HG02885 (cell line): ENCODE measurements at regions not wholly inside any gene's neighbourhood (a gene's known extent, or its start where the extent isn't known, plus 50 kb on each side); places are given as distances from the start of the nearest gene placed in this dataset.
"Not testable (repeated sequence)": the region's sequence is repeated elsewhere in the genome, so short reads cannot be mapped to it uniquely, and the experiment has no call there.

ENCODE experiments used
- ATAC-seq: cut with Tn5 transposase; IDR thresholded peaks from one replicate; pipeline ENCODE4 v1.9.1; 2021; ENCODE audit warnings: mild to moderate bottlenecking; ENCODE audit not compliant: unreplicated experiment, poor library complexity

- no peak for ATAC-seq
Observed at GRCh38 chr5:145050181-145050580, 785.0 kb downstream of the PRELID2 start.

GRCh38 chr5:145044970-145045369 lies 790.2 kb downstream of the PRELID2 start:
- ATAC-seq: no peak

GRCh38 chr5:145028626-145029025 lies 806.5 kb downstream of the PRELID2 start:
- no peak for ATAC-seq

GRCh38 chr5:145027286-145027685 lies 807.9 kb downstream of the PRELID2 start:
- no peak for ATAC-seq

GRCh38 chr5:145025775-145026174 lies 809.4 kb downstream of the PRELID2 start:
- no peak for ATAC-seq

- no peak for ATAC-seq
Observed at GRCh38 chr5:145015146-145015545, 820.0 kb downstream of the PRELID2 start.

- no peak for ATAC-seq
Observed at GRCh38 chr5:145014109-145014508, 821.0 kb downstream of the PRELID2 start.

GRCh38 chr5:145010834-145011233 lies 824.3 kb downstream of the PRELID2 start:
- no peak for ATAC-seq

GRCh38 chr5:145008876-145009530 lies 826.1 kb downstream of the PRELID2 start:
- no peak for ATAC-seq

GRCh38 chr5:144994356-144994755 lies 823.7 kb downstream of the KCTD16 start:
- not testable (repeated sequence) for ATAC-seq

- no peak for ATAC-seq
Observed at GRCh38 chr5:144983101-144983500, 812.4 kb downstream of the KCTD16 start.

- ATAC-seq: no peak
Observed at GRCh38 chr5:144979516-144980264, 809.0 kb downstream of the KCTD16 start.

- no peak for ATAC-seq
Observed at GRCh38 chr5:144972317-144972716, 801.6 kb downstream of the KCTD16 start.

- no peak for ATAC-seq
Observed at GRCh38 chr5:144971108-144971850, 800.6 kb downstream of the KCTD16 start.

- no peak for ATAC-seq
Observed at GRCh38 chr5:144960296-144960695, 789.6 kb downstream of the KCTD16 start.

GRCh38 chr5:144958002-144958401 lies 787.3 kb downstream of the KCTD16 start:
- ATAC-seq: peak; percentile 47

GRCh38 chr5:144950996-144951395 lies 780.3 kb downstream of the KCTD16 start:
- no peak for ATAC-seq

- ATAC-seq: no peak
Observed at GRCh38 chr5:144947023-144947422, 776.4 kb downstream of the KCTD16 start.

- no peak for ATAC-seq
Observed at GRCh38 chr5:144945503-144945902, 774.8 kb downstream of the KCTD16 start.

- no peak for ATAC-seq
Observed at GRCh38 chr5:144944936-144945335, 774.3 kb downstream of the KCTD16 start.

- no peak for ATAC-seq
Observed at GRCh38 chr5:144941004-144941403, 770.3 kb downstream of the KCTD16 start.
